ENCODE measurements at regions not wholly inside any gene's neighbourhood (a gene's known extent, or its start where the extent isn't known, plus 50 kb on each side); places are given as distances from the start of the nearest gene placed in this dataset.

GRCh38 chr1:114232691-114233090, 79.0 kb upstream of the SYT6 start:
- WGBS, 2 donors, result 70 to 73% methylated on average over 4 to 5 of the region's 6 CpGs
- no peaks in the 10 kb centered on the region for H3K36me3 ChIP-seq
- peaks cover 0 to 10% (median 0%) of the 10 kb centered on the region in 3 donors for H3K4me1 ChIP-seq
- peaks cover 0 to 15% (median 0%) of the 10 kb centered on the region in 4 donors for H3K27me3 ChIP-seq
- DNase-seq, result no peak
- intact Hi-C loops (cut with DNase I), result no loop called here
- H3K4me3 ChIP-seq, result no peak overlapping the region
- no peaks in the 10 kb centered on the region for H3K9me3 ChIP-seq
- no peak overlapping the region for H3K27ac ChIP-seq
- TF ChIP-seq POLR2A (IDR thresholded peaks at IDR 0.05), result no peak
- TF ChIP-seq CTCF (IDR thresholded peaks at IDR 0.05), result no peak

- Histone ChIP-seq H3K27me3 (peaks cover 0 to 15% (median 0%) of the 10 kb centered on the region in 4 donors), H3K9me3 (no peaks in the 10 kb centered on the region), H3K36me3 (no peaks in the 10 kb centered on the region), H3K27ac (no peak overlapping the region), H3K4me1 (peaks cover 0 to 8% (median 0%) of the 10 kb centered on the region in 3 donors), H3K4me3 (no peak overlapping the region)
- DNase-seq, result no peak
- WGBS, 2 donors, result 89 to 92% methylated on average over 2 to 4 of the region's 4 CpGs
- TF ChIP-seq POLR2A (IDR thresholded peaks at IDR 0.05), result no peak
- no peak for TF ChIP-seq CTCF (IDR thresholded peaks at IDR 0.05)
- intact Hi-C loops (cut with DNase I), result no loop called here
These were observed 77.6 kb upstream of the SYT6 start for GRCh38 chr1:114231301-114231700.

- 87 to 92% methylated on average over 7 of the region's 7 CpGs for WGBS, 2 donors
- no peak for TF ChIP-seq CTCF (IDR thresholded peaks at IDR 0.05)
- TF ChIP-seq POLR2A (IDR thresholded peaks at IDR 0.05), result no peak
- Histone ChIP-seq H3K9me3 (no peaks in the 10 kb centered on the region), H3K36me3 (no peaks in the 10 kb centered on the region), H3K4me1 (peaks cover 0 to 2% (median 0%) of the 10 kb centered on the region in 3 donors), H3K27ac (no peak overlapping the region), H3K27me3 (peaks cover 0 to 15% (median 0%) of the 10 kb centered on the region in 4 donors), H3K4me3 (no peak overlapping the region)
- no peak for DNase-seq
- intact Hi-C loops (cut with DNase I), result no loop called here
These were observed 75.7 kb upstream of the SYT6 start for GRCh38 chr1:114229368-114229767.

GRCh38 chr1:114227059-114227458, 73.4 kb upstream of the SYT6 start:
- no peaks in the 10 kb centered on the region for H3K9me3 ChIP-seq
- H3K4me1 ChIP-seq, result peaks cover 0 to 5% (median 0%) of the 10 kb centered on the region in 3 donors
- no peak overlapping the region for H3K4me3 ChIP-seq
- 63 to 65% methylated on average over 2 to 4 of the region's 4 CpGs for WGBS, 2 donors
- H3K27me3 ChIP-seq, result peaks cover 0 to 6% (median 0%) of the 10 kb centered on the region in 4 donors
- H3K36me3 ChIP-seq, result no peaks in the 10 kb centered on the region
- DNase-seq, result no peak
- TF ChIP-seq CTCF (IDR thresholded peaks at IDR 0.05), result no peak
- no peak for TF ChIP-seq POLR2A (IDR thresholded peaks at IDR 0.05)
- intact Hi-C loops (cut with DNase I), result no loop called here
- no peak overlapping the region for H3K27ac ChIP-seq

GRCh38 chr1:114224196-114224907, 70.7 kb upstream of the SYT6 start:
- intact Hi-C loops (cut with DNase I), result no loop called here
- 59 to 60% methylated on average over 2 to 5 of the region's 7 CpGs for WGBS, 2 donors
- Histone ChIP-seq H3K4me1 (peaks cover 0 to 9% (median 0%) of the 10 kb centered on the region in 3 donors), H3K27ac (no peak overlapping the region), H3K9me3 (no peaks in the 10 kb centered on the region), H3K27me3 (no peaks in the 10 kb centered on the region), H3K4me3 (no peak overlapping the region), H3K36me3 (no peaks in the 10 kb centered on the region)
- TF ChIP-seq CTCF (IDR thresholded peaks at IDR 0.05) (no peak), POLR2A (IDR thresholded peaks at IDR 0.05) (no peak)
- no peak for DNase-seq

Data from esophagus squamous epithelium (tissue), 5 donors.